ENCODE measurements at regions not wholly inside any gene's neighbourhood (a gene's known extent, or its start where the extent isn't known, plus 50 kb on each side); places are given as distances from the start of the nearest gene placed in this dataset.

DNA sequence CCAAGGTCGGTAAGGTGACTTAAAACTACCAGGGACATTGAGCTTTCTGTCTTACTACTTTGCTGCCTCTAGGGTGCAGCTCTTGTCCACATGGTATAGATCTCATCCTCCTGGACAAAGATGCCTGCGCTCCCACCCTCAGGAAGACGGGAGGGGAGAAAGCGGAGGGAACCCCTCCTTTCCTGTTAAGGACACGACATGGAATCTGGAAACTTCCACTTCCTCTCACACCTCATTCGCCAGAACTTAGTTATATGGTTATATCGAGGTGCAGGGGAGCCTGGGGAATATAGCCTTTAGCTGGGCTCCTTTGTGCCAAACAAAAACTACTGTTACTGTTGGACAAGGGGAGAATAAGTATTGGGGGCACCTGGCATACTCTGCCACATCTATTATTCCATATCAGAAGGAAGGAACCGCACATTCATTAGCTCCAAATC lies 224.3 kb upstream of the TSHZ2 start:
- TF ChIP-seq, protein P1, sequence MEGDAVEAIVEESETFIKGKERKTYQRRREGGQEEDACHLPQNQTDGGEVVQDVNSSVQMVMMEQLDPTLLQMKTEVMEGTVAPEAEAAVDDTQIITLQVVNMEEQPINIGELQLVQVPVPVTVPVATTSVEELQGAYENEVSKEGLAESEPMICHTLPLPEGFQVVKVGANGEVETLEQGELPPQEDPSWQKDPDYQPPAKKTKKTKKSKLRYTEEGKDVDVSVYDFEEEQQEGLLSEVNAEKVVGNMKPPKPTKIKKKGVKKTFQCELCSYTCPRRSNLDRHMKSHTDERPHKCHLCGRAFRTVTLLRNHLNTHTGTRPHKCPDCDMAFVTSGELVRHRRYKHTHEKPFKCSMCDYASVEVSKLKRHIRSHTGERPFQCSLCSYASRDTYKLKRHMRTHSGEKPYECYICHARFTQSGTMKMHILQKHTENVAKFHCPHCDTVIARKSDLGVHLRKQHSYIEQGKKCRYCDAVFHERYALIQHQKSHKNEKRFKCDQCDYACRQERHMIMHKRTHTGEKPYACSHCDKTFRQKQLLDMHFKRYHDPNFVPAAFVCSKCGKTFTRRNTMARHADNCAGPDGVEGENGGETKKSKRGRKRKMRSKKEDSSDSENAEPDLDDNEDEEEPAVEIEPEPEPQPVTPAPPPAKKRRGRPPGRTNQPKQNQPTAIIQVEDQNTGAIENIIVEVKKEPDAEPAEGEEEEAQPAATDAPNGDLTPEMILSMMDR (IDR thresholded peaks at IDR 0.05; ENCODE audit: borderline replicate concordance, insufficient read depth, low read depth, low read length) = no peak
- no peak overlapping the region for H3K4me3 ChIP-seq (ENCODE audit: low read depth, low read length)

DNA sequence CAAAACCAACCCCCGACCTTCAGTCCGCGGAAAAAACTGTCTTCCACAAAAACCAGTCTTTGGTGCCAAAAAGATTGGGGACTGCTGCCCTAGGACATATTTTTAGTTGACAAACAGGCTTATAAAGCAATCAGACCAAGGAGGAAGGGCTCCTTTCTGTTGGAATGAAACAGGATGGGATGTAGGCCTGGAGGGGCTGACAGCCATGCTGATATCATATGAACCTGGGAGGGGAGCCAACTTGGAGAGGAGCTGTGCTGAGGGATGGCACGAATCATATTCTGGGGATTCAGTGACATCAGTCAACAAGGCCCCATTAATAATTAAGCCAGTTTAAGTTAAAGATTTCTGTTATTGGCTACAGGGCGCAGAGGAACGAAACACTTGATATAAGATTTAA lies 225.4 kb upstream of the TSHZ2 start:
- TF ChIP-seq, protein P1 (IDR thresholded peaks at IDR 0.05; ENCODE audit: borderline replicate concordance, insufficient read depth, low read depth, low read length) = no peak
- H3K4me3 ChIP-seq (ENCODE audit: low read depth, low read length) = no peak overlapping the region

DNA sequence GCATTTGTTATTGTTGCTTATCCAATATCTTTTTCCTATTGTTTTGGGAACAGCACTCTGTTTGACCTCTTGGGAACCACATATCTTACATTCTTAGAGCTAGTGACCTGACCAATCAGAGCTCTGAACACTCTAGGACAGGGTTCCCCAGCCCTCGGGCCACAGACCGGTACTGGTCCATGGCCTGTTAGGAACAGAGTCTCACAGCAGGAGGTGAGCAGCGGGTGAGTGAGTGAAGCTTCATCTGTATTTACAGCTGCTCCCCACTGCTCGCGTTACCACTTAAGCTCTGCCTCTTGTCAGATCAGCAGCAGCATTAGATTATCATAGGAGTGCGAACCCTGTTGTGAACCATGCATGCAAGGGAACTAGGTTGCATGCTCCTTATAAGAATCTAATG lies 226.0 kb upstream of the TSHZ2 start:
- TF ChIP-seq, protein P1 (IDR thresholded peaks at IDR 0.05; ENCODE audit: borderline replicate concordance, insufficient read depth, low read depth, low read length) = no peak
- H3K4me3 ChIP-seq (ENCODE audit: low read depth, low read length) = no peak overlapping the region

DNA sequence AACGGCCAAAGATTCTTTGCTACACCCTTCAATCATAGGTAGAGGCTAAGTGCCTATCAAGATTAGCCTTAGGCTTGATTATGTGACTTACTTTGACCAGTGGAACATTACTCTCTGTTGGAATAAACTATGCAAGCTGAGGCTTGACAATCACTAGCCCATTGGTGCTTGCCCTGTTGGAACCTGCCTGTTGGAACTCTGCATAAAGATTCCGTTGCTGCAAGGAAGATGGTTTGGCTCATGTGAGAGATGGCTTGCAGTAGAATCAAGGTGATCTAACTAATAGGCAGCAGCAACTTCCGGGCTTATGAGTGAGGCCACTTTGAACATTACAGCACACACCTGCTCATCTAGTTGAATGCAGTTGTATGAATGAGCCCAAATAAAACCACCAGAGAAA lies 227.7 kb upstream of the TSHZ2 start:
- TF ChIP-seq, protein P1 (IDR thresholded peaks at IDR 0.05; ENCODE audit: borderline replicate concordance, insufficient read depth, low read depth, low read length) = no peak
- no peak overlapping the region for H3K4me3 ChIP-seq (ENCODE audit: low read depth, low read length)

DNA sequence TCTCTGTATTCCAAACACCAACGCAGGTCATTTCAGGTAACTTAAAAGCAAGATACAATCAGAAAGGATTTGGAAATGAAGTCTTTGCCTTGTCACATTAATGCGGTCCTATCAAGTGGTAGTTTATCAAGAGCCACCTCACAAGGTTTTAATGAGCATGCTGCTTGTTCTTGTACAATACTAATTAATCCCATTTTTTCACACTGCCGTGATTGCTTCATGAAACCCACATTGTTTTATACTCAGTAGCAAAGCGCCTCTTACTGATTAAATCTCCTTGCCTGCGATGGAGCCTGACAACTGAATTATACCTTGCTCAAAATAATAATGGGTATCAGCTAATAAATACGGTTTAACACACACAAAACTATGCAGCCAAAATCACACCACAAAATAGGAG lies 234.1 kb upstream of the TSHZ2 start:
- H3K4me3 ChIP-seq (ENCODE audit: low read depth, low read length) = no peak overlapping the region

DNA sequence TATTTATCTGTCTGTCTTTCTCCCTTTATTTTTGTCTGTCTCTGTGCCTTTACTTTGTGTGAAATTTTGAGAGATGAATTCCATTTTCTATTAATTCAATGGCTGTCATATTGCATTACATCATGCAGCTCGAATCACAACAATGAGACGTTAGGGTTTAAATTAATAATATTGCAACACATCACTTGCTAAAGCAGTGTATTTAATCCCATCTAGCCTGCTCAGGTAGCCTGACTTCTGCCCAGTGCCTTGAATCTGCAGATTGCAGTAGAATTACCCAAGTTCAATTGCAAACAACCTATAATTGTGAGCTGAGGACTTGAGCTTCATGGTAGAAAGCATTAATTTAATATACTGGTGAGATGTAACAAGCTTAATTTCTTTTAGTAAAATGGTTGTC lies 235.7 kb upstream of the TSHZ2 start:
- no peak overlapping the region for H3K4me3 ChIP-seq (ENCODE audit: low read depth, low read length)
- TF ChIP-seq, protein P1 (IDR thresholded peaks at IDR 0.05; ENCODE audit: borderline replicate concordance, insufficient read depth, low read depth, low read length) = no peak

More for the DNA sequence above, 234.1 kb upstream of the TSHZ2 start:
- TF ChIP-seq, protein P1 (IDR thresholded peaks at IDR 0.05; ENCODE audit: borderline replicate concordance, insufficient read depth, low read depth, low read length) = no peak

DNA sequence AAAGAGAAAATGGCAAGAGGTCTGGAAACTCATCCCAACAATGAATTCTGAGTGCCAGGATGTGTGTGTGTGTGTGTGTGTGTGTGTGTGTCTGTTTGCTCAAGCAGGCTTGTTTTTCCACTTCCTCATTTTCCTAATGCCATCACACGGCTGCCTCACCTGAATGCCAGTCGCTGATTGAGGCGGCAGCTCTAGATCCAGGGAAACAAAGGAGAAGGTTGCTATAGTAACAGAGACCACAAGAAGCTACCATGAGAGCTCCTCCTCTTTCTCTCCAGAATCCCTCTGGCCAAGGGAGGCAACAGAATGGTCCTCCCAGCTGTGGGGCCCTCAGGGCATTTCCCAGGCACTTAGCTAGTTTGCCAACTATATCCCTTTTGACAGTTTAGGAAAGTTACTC lies 241.1 kb upstream of the TSHZ2 start:
- TF ChIP-seq, protein P1 (IDR thresholded peaks at IDR 0.05; ENCODE audit: borderline replicate concordance, insufficient read depth, low read depth, low read length) = no peak
- H3K4me3 ChIP-seq (ENCODE audit: low read depth, low read length) = no peak overlapping the region

Measured in GM12875 (cell line).